ENCODE measurements at regions not wholly inside any gene's neighbourhood (a gene's known extent, or its start where the extent isn't known, plus 50 kb on each side); places are given as distances from the start of the nearest gene placed in this dataset.

- TF ChIP-seq CTCF (conservative IDR thresholded peaks at IDR 0.05 in 1 of 2, IDR thresholded peaks at IDR 0.05 in 1 of 2; ENCODE audit: low read depth in 1 of 2, low read length in 2 of 2), result no peak
- no peak for TF ChIP-seq EZH2 (IDR thresholded peaks at IDR 0.05; ENCODE audit: low read length, missing control alignments)
These were observed 62.7 kb downstream of the CCDC74A start for GRCh38 chr2:131590366-131590765.

Data from fibroblast of lung (primary cell).